ENCODE measurements at regions not wholly inside any gene's neighbourhood (a gene's known extent, or its start where the extent isn't known, plus 50 kb on each side); places are given as distances from the start of the nearest gene placed in this dataset.

DNA sequence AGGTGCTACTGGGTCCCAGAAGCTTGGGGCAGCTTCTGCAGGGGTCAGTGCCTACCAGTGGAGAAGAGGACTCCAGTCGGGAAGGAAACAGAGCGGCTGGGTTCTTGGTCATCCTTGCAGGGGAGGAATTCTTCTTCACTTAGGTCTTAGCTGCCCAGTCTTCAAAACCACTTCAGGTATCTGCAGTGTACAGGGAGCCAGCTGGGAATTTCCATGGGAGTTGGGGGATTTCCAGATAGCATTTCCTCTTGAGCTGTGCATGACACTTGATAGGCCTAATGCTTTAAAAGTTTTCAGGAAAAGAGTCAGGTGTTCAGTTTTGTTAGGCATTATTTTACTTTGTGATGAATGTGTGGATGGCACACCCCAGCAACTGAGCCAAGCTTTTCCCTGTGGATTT is 58.1 kb upstream of the ENPP6 start:
- peaks cover 11% of the 10 kb centered on the region for H3K4me1 ChIP-seq (ENCODE audit: insufficient read depth, low read length, severe bottlenecking)
- H3F3A ChIP-seq (ENCODE audit: insufficient read depth, low read length), result no peaks in the 10 kb centered on the region
- H3K4me2 ChIP-seq (ENCODE audit: low read length), result no peak overlapping the region
- TF ChIP-seq EZH2 (IDR thresholded peaks at IDR 0.05; ENCODE audit: borderline replicate concordance, low read length), result no peak
- TF ChIP-seq, protein P1, sequence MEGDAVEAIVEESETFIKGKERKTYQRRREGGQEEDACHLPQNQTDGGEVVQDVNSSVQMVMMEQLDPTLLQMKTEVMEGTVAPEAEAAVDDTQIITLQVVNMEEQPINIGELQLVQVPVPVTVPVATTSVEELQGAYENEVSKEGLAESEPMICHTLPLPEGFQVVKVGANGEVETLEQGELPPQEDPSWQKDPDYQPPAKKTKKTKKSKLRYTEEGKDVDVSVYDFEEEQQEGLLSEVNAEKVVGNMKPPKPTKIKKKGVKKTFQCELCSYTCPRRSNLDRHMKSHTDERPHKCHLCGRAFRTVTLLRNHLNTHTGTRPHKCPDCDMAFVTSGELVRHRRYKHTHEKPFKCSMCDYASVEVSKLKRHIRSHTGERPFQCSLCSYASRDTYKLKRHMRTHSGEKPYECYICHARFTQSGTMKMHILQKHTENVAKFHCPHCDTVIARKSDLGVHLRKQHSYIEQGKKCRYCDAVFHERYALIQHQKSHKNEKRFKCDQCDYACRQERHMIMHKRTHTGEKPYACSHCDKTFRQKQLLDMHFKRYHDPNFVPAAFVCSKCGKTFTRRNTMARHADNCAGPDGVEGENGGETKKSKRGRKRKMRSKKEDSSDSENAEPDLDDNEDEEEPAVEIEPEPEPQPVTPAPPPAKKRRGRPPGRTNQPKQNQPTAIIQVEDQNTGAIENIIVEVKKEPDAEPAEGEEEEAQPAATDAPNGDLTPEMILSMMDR (IDR thresholded peaks at IDR 0.05; ENCODE audit: low read length), result no peak
- H3K27ac ChIP-seq (ENCODE audit: low read depth, low read length, poor library complexity, severe bottlenecking), result no peak overlapping the region
- H3K27me3 ChIP-seq (ENCODE audit: insufficient read depth, low read length), result no peaks in the 10 kb centered on the region
- no peaks in the 10 kb centered on the region; the same call in 1 of the 2 replicates for H3K9me3 ChIP-seq (ENCODE audit: low read length)
- no peaks in the 10 kb centered on the region for H4K20me1 ChIP-seq (ENCODE audit: insufficient read depth, low read length)
- no peak overlapping the region for H3K4me3 ChIP-seq (ENCODE audit: low read depth, low read length, poor library complexity, severe bottlenecking)
- H3K9me2 ChIP-seq (ENCODE audit: low read depth, low read length), result no peaks in the 10 kb centered on the region
- no peak overlapping the region for H2AFZ ChIP-seq (ENCODE audit: low read length)
- H3K79me2 ChIP-seq (ENCODE audit: insufficient read depth, low read length), result no peaks in the 10 kb centered on the region
- H3K36me3 ChIP-seq (ENCODE audit: insufficient read depth, low read length), result no peaks in the 10 kb centered on the region; the same call in 1 of the 2 replicates
- no peak overlapping the region for H3K9ac ChIP-seq (ENCODE audit: low read length)

DNA sequence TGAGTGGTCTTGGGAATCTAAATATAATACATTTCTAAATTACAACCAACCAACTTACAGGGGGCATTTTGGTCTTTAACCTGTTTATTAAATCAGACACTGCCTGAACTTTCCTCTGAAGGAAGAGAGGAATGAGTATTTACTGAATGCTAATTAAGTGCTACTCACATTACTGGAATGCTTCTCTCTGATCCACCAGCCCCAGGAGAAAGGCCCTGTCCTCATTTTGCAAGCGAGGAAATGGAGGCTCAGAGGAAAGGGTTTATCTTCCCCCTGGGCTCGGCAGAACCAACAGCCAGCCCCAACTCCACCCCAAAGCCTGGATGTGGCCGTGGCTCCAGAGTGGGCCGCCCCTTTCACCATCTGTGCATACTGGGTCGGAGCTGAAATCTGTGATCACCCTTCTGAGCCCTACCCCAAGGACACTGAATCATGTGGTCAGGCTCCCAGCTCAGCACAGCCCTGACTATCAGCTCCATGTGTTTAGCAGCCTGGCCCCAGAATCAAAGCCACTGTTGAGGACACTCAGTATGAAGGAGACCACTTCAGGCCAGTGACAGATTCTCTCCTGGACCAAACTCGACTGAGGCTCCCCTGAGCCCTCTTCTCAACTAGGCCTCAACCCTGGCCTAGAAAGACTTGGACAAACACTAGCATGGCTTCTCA is 56.7 kb upstream of the ENPP6 start:
- Histone ChIP-seq H3K27ac (ENCODE audit: low read depth, low read length, poor library complexity, severe bottlenecking) (no peak overlapping the region), H3K36me3 (ENCODE audit: insufficient read depth, low read length) (no peaks in the 10 kb centered on the region; the same call in 1 of the 2 replicates), H3K9me2 (ENCODE audit: low read depth, low read length) (no peaks in the 10 kb centered on the region), H2AFZ (ENCODE audit: low read length) (no peak overlapping the region), H3K4me1 (ENCODE audit: insufficient read depth, low read length, severe bottlenecking) (peaks cover 5% of the 10 kb centered on the region), H3K9ac (ENCODE audit: low read length) (no peak overlapping the region), H3K79me2 (ENCODE audit: insufficient read depth, low read length) (no peaks in the 10 kb centered on the region), H3K4me2 (ENCODE audit: low read length) (no peak overlapping the region), H3K27me3 (ENCODE audit: insufficient read depth, low read length) (no peaks in the 10 kb centered on the region), H3K9me3 (ENCODE audit: low read length) (no peaks in the 10 kb centered on the region; the same call in 1 of the 2 replicates), H3F3A (ENCODE audit: insufficient read depth, low read length) (no peaks in the 10 kb centered on the region), H3K4me3 (ENCODE audit: low read depth, low read length, poor library complexity, severe bottlenecking) (no peak overlapping the region), H4K20me1 (ENCODE audit: insufficient read depth, low read length) (no peaks in the 10 kb centered on the region)
- no peak for TF ChIP-seq EZH2 (IDR thresholded peaks at IDR 0.05; ENCODE audit: borderline replicate concordance, low read length)
- TF ChIP-seq, protein P1 (IDR thresholded peaks at IDR 0.05; ENCODE audit: low read length), result no peak

DNA sequence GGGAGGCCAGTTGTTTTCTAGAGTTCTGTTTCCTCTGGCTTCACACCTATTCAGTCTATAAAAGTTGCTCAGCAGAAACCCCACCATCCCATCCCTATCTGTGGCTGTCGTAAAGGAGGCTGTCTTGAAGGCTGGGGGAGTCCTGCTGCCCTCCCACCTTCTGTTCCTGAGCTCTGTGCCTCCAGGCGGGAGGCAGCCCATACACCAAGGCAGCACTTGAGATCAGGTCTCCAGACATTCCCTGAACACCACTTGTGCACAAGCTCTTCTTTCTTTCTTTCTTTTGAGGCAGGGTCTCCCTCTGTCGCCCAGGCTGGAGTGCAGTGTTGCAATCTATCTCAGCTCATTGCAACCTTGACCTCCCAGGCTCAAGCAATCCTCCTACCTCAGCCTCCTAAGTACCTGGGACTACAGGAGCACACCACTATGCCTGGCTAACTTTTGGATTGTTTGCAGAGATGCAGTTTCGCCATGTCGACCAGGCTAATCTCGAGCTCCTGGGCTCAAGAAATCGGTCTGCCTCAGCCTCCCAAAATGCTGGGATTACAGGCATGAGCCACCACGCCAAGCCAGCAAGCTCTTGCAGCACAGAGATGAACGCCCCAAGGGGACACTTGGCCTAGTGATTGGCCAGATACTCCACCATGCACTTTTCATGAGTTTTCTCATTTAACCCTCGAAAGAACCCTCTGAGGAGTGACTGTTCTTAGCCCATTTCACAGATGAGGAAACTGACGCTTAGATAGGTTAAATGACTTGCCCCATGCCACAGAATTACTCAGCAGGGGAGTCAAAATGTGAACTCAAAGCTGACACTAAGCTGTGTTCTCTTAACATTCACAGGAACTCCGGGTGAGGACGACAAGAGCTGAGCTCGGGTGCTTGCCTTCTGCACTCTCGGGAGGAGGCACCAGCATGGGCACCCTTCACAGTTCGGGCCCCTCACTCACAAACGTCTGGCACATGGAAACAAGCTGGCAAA is 55.8 kb upstream of the ENPP6 start:
- H2AFZ ChIP-seq (ENCODE audit: low read length), result no peak overlapping the region

More for the DNA sequence above, 55.8 kb upstream of the ENPP6 start:
- Histone ChIP-seq H3K79me2 (ENCODE audit: insufficient read depth, low read length) (no peaks in the 10 kb centered on the region), H3K27me3 (ENCODE audit: insufficient read depth, low read length) (no peaks in the 10 kb centered on the region), H3K27ac (ENCODE audit: low read depth, low read length, poor library complexity, severe bottlenecking) (no peak overlapping the region), H3K9me3 (ENCODE audit: low read length) (no peaks in the 10 kb centered on the region; the same call in 1 of the 2 replicates), H3F3A (ENCODE audit: insufficient read depth, low read length) (peaks cover 2% of the 10 kb centered on the region; the same call in 1 of the 2 replicates), H3K9me2 (ENCODE audit: low read depth, low read length) (no peaks in the 10 kb centered on the region), H4K20me1 (ENCODE audit: insufficient read depth, low read length) (no peaks in the 10 kb centered on the region), H3K36me3 (ENCODE audit: insufficient read depth, low read length) (no peaks in the 10 kb centered on the region; the same call in 1 of the 2 replicates), H3K4me3 (ENCODE audit: low read depth, low read length, poor library complexity, severe bottlenecking) (no peak overlapping the region), H3K9ac (ENCODE audit: low read length) (no peak overlapping the region), H3K4me1 (ENCODE audit: insufficient read depth, low read length, severe bottlenecking) (peaks cover 8% of the 10 kb centered on the region), H3K4me2 (ENCODE audit: low read length) (no peak overlapping the region)
- TF ChIP-seq, protein P1 (IDR thresholded peaks at IDR 0.05; ENCODE audit: low read length), result no peak
- TF ChIP-seq EZH2 (IDR thresholded peaks at IDR 0.05; ENCODE audit: borderline replicate concordance, low read length), result no peak
